ENCODE measurements at regions not wholly inside any gene's neighbourhood (a gene's known extent, or its start where the extent isn't known, plus 50 kb on each side); places are given as distances from the start of the nearest gene placed in this dataset.

DNA sequence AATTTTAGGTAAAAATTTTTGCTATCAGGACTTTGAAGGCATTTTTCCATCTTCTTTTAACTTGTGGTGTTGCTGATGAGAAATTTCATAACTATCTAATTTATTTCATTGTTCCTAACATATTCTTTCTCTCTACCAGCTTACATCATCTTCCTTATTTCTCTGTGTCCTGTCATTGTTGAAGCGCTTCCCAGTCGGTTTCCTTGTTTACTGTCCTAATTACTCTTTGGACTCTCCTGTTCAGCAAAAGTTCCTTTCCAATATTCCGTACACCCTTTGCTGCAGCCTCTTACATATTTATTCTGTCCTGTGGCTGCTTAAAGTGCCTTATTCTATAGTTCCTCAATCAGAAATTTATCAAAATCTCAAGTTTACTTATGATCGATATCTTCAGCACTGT is 609.0 kb upstream of the FZD8 start:
- no peaks in the 10 kb centered on the region for H3K27me3 ChIP-seq
- no peak overlapping the region for H3K4me3 ChIP-seq
- DNase-seq (ENCODE audit: low spot score): no peak
- no peaks in the 10 kb centered on the region for H3K9me3 ChIP-seq
- no peaks in the 10 kb centered on the region for H3K36me3 ChIP-seq
- H3K27ac ChIP-seq: no peak overlapping the region
- TF ChIP-seq, protein P1, sequence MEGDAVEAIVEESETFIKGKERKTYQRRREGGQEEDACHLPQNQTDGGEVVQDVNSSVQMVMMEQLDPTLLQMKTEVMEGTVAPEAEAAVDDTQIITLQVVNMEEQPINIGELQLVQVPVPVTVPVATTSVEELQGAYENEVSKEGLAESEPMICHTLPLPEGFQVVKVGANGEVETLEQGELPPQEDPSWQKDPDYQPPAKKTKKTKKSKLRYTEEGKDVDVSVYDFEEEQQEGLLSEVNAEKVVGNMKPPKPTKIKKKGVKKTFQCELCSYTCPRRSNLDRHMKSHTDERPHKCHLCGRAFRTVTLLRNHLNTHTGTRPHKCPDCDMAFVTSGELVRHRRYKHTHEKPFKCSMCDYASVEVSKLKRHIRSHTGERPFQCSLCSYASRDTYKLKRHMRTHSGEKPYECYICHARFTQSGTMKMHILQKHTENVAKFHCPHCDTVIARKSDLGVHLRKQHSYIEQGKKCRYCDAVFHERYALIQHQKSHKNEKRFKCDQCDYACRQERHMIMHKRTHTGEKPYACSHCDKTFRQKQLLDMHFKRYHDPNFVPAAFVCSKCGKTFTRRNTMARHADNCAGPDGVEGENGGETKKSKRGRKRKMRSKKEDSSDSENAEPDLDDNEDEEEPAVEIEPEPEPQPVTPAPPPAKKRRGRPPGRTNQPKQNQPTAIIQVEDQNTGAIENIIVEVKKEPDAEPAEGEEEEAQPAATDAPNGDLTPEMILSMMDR (IDR thresholded peaks at IDR 0.05): no peak
- peaks cover 0 to 10% of the 10 kb centered on the region in 2 donors for H3K4me1 ChIP-seq

- H3K4me3 ChIP-seq: no peak overlapping the region
- H3K9me3 ChIP-seq: no peaks in the 10 kb centered on the region
- no peak for DNase-seq (ENCODE audit: low spot score)
- H3K27ac ChIP-seq: no peak overlapping the region
- H3K4me1 ChIP-seq: no peaks in the 10 kb centered on the region
- no peaks in the 10 kb centered on the region for H3K36me3 ChIP-seq
- TF ChIP-seq, protein P1 (IDR thresholded peaks at IDR 0.05): no peak
- H3K27me3 ChIP-seq: no peaks in the 10 kb centered on the region
Measured at GRCh38 chr10:36248304-36248981, 606.3 kb upstream of the FZD8 start.

DNA sequence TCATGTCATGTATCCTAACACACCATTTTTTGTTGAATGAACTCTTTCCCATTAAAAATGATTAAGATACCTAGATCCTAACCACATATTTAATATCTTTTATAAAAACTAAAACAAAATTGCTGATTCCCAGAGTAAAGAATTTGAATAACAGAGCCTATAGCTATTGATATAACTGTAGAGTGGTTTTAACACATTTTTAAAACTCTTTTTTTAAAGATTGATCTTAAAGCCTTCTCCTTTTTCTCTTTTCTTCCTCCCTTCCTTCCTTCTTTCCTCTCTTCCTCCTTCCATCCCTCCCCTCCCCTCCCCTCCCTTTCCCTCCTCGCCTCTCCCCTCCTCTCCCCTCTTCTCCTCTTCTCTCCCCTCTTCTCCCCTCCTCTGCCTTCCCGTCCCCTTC is 605.4 kb upstream of the FZD8 start:
- H3K36me3 ChIP-seq: no peaks in the 10 kb centered on the region
- TF ChIP-seq, protein P1 (IDR thresholded peaks at IDR 0.05): no peak

DNA sequence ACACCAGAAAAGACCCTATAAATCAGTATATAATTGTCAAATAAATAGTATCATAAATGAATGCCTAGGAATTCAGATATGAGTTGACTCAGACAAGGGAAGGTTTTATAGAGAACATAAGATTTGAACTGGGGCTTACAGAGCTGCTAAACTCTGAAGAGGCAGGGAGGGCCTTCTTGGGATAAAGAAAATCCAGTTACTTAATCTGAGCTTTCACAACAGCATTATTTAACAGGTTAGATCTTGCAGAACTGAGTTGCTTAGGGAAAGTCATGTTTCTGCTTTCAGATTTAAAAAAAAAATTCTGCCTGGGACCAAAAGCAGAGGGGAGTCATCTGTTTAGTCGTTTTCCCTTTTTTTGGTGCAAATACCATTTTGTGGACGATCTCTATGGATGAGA is 594.8 kb upstream of the FZD8 start:
- Histone ChIP-seq H3K27ac (no peak overlapping the region), H3K27me3 (no peaks in the 10 kb centered on the region), H3K36me3 (no peaks in the 10 kb centered on the region), H3K9me3 (no peaks in the 10 kb centered on the region), H3K4me3 (no peak overlapping the region), H3K4me1 (no peaks in the 10 kb centered on the region)
- DNase-seq (ENCODE audit: low spot score): no peak
- TF ChIP-seq, protein P1 (IDR thresholded peaks at IDR 0.05): no peak

More for the DNA sequence above, 605.4 kb upstream of the FZD8 start:
- Histone ChIP-seq H3K4me3 (no peak overlapping the region), H3K27me3 (no peaks in the 10 kb centered on the region), H3K9me3 (no peaks in the 10 kb centered on the region), H3K27ac (no peak overlapping the region), H3K4me1 (no peaks in the 10 kb centered on the region)
- no peak for DNase-seq (ENCODE audit: low spot score)

GRCh38 chr10:36236341-36236740 is 594.2 kb upstream of the FZD8 start:
- H3K4me1 ChIP-seq: no peaks in the 10 kb centered on the region
- no peak for DNase-seq (ENCODE audit: low spot score)
- no peaks in the 10 kb centered on the region for H3K36me3 ChIP-seq
- no peaks in the 10 kb centered on the region for H3K9me3 ChIP-seq
- no peaks in the 10 kb centered on the region for H3K27me3 ChIP-seq
- no peak overlapping the region for H3K4me3 ChIP-seq
- TF ChIP-seq, protein P1 (IDR thresholded peaks at IDR 0.05): no peak
- H3K27ac ChIP-seq: no peak overlapping the region

- Histone ChIP-seq H3K9me3 (no peaks in the 10 kb centered on the region), H3K4me1 (no peaks in the 10 kb centered on the region), H3K27me3 (no peaks in the 10 kb centered on the region), H3K36me3 (no peaks in the 10 kb centered on the region), H3K4me3 (no peak overlapping the region), H3K27ac (no peak overlapping the region)
- no peak for DNase-seq (ENCODE audit: low spot score)
- TF ChIP-seq, protein P1 (IDR thresholded peaks at IDR 0.05): no peak
Measured at GRCh38 chr10:36232935-36233334, 590.8 kb upstream of the FZD8 start.

Measured in right atrium auricular region (tissue), 2 donors.